ENCODE measurements at regions not wholly inside any gene's neighbourhood (a gene's known extent, or its start where the extent isn't known, plus 50 kb on each side); places are given as distances from the start of the nearest gene placed in this dataset.

- no peak for DNase-seq
- peaks cover 6% of the 10 kb centered on the region for H3K4me1 Mint-ChIP-seq (ENCODE audit: low read depth)
- peaks cover 4% of the 10 kb centered on the region; the same call in 1 of the 2 replicates for H3K36me3 Mint-ChIP-seq (ENCODE audit: low read depth)
- no peak overlapping the region for H3K4me3 Mint-ChIP-seq
- H3K27me3 Mint-ChIP-seq (ENCODE audit: insufficient read depth): no peaks in the 10 kb centered on the region
- no peaks in the 10 kb centered on the region for H3K9me3 Mint-ChIP-seq
- H3K27ac Mint-ChIP-seq: peak overlapping the region; percentile 45; the same call in 1 of the 2 replicates
- no peak for TF ChIP-seq CTCF (IDR thresholded peaks at IDR 0.05)
These were observed 64.7 kb upstream of the GSE1 start for GRCh38 chr16:85548375-85548774.

- Mint-ChIP-seq H3K4me3 (no peak overlapping the region), H3K27ac (no peak overlapping the region), H3K4me1 (ENCODE audit: low read depth) (peaks cover 12% of the 10 kb centered on the region), H3K36me3 (ENCODE audit: low read depth) (peaks cover 4% of the 10 kb centered on the region; the same call in 1 of the 2 replicates), H3K9me3 (no peaks in the 10 kb centered on the region), H3K27me3 (ENCODE audit: insufficient read depth) (no peaks in the 10 kb centered on the region)
- TF ChIP-seq CTCF (IDR thresholded peaks at IDR 0.05): no peak
- no peak for DNase-seq
These were observed 63.2 kb upstream of the GSE1 start for GRCh38 chr16:85549766-85550421.

GRCh38 chr16:85550422-85550864 lies 62.7 kb upstream of the GSE1 start:
- Mint-ChIP-seq H3K9me3 (no peaks in the 10 kb centered on the region), H3K4me1 (ENCODE audit: low read depth) (peaks cover 12% of the 10 kb centered on the region), H3K4me3 (no peak overlapping the region), H3K27ac (no peak overlapping the region), H3K27me3 (ENCODE audit: insufficient read depth) (no peaks in the 10 kb centered on the region), H3K36me3 (ENCODE audit: low read depth) (peaks cover under 1% of the 10 kb centered on the region; the same call in 1 of the 2 replicates)
- peak; percentile 20; the same call in 1 of the 2 replicates for TF ChIP-seq CTCF (IDR thresholded peaks at IDR 0.05)
- DNase-seq: no peak

- no peak for DNase-seq
- TF ChIP-seq CTCF (IDR thresholded peaks at IDR 0.05): no peak
- peaks cover 7% of the 10 kb centered on the region for H3K36me3 Mint-ChIP-seq (ENCODE audit: low read depth)
- no peaks in the 10 kb centered on the region for H3K27me3 Mint-ChIP-seq (ENCODE audit: insufficient read depth)
- H3K4me3 Mint-ChIP-seq: no peak overlapping the region
- peaks cover 12% of the 10 kb centered on the region for H3K4me1 Mint-ChIP-seq (ENCODE audit: low read depth)
- no peaks in the 10 kb centered on the region for H3K9me3 Mint-ChIP-seq
- no peak overlapping the region; the same call in 1 of the 2 replicates for H3K27ac Mint-ChIP-seq
These were observed 61.9 kb upstream of the GSE1 start for GRCh38 chr16:85550953-85551924.

- peaks cover 7% of the 10 kb centered on the region for H3K36me3 Mint-ChIP-seq (ENCODE audit: low read depth)
- DNase-seq: no peak
- H3K4me3 Mint-ChIP-seq: peak overlapping the region; percentile 82
- peaks cover 20% of the 10 kb centered on the region for H3K4me1 Mint-ChIP-seq (ENCODE audit: low read depth)
- H3K27me3 Mint-ChIP-seq (ENCODE audit: insufficient read depth): no peaks in the 10 kb centered on the region; the same call in 1 of the 2 replicates
- no peaks in the 10 kb centered on the region for H3K9me3 Mint-ChIP-seq
- H3K27ac Mint-ChIP-seq: peak overlapping the region; percentile 62
- no peak for TF ChIP-seq CTCF (IDR thresholded peaks at IDR 0.05)
These were observed 60.1 kb upstream of the GSE1 start for GRCh38 chr16:85552980-85553435.
